ENCODE measurements at regions not wholly inside any gene's neighbourhood (a gene's known extent, or its start where the extent isn't known, plus 50 kb on each side); places are given as distances from the start of the nearest gene placed in this dataset.
"Not testable (repeated sequence)": the region's sequence is repeated elsewhere in the genome, so short reads cannot be mapped to it uniquely, and the experiment has no call there.

DNA sequence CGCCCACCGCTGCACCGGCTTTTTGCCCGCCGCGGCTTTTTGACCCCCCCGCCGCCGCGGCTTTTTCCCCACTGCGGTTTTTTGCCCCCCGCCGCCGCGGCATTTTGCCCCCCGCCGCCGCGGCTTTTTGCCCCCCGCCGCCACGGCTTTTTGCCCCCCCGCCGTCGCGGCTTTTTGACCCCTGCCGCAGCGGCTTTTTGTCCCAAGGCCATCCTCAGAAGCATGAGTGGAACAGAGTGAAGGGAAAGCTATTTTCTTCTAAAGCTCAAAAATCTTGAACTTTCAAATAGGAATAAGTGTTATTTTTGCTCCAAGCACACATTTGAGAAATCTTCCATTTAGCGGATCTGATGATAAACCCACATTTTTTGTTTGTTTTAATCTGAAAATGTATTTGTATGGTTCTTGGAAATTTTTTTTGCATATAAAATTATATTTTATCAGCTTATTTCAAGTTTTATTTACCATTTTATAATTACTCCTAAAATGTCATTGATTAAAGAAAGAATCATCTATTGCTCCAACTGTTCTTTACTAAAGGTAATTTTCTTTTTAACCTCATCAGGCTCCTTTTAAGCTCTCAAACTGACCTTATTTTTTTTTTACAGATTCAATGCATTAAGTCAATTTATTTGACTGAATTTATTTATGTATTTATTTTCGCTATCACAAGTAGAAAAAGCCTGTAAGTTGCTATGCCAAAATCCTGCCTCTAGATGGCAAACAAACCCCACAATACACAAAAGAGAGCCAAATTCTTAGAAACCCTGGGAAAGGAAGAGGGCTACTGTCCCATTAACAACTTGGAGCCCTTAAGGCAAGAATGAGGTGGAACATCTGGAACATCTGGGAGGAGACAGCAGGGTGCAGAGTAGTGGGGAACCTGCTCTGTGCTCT is 460.3 kb downstream of the ZNF33B start:
- not testable (repeated sequence) for ATAC-seq

DNA sequence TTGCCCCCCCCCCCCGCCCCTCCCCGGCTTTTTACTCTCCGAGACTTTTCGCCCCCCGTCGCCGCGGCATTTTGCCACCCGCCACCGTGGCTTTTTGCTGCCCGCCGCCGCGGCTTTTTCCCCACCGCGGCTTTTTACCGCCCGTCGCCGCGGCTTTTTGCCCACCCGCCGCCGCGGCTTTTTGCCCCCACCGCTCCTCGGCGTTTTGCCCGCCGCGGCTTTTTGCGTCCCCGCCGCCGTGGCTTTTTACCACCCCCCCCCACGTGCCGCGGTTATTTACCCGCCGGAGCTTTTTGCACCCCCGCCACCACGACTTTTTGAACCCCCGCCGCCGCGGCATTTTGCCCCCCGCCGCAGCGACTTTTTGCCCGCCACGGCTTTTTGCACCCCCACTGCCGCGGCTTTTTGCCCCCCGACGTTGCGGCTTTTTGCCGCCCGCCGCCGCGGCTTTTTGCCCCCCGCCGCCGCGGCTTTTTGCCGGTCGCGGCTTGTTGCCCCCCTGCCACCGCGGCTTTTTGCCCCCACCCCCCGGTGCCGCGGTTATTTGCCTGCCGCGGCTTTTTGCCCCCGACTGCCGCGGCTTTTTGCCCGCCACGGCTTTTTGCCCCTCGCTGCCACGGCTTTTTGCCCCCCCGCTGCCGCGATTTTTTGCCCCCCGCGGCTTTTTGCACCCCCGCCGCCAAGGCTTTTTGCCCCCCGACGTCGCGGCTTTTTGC is 461.1 kb downstream of the ZNF33B start:
- ATAC-seq: no peak

DNA sequence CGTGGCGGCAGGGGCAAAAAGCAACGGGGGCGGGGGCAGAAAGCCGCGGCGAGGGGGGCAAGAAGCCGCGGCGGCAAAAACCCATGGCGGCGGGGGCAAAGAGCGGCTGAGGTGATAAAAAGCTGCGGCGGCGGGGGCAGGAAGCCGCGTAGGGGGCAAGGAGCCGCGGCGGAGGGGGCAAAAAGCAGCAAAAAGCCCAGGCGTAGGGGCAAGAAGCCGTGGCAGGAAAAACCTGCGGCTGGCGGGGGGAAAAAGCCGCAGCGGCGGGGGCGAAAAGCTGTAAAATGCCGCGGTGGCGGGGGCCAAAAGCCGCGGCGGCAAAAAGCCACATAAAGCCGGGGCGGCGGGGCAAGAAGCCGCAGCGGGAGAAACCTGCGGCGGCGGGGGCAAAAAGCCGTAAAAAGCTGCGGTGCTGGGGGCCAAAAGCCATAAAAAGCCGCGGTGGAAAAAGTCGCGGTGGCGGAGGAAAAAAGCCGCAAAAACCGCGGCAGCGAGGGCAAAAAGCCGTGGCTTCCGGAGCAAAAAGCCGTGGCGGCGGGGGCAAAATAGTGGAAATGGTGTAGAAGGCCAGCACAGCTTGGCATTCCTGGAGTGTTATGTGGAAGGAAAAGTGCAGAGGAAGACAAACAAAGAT is 487.8 kb downstream of the ZNF33B start:
- ATAC-seq: no peak

GRCh38 chr10:42149722-42150427 is 488.5 kb downstream of the ZNF33B start:
- ATAC-seq: no peak

- ATAC-seq: no peak
These were observed 489.2 kb downstream of the ZNF33B start for GRCh38 chr10:42149027-42149700.

- ATAC-seq: not testable (repeated sequence)
These were observed 492.2 kb downstream of the ZNF33B start for GRCh38 chr10:42146165-42146564.

DNA sequence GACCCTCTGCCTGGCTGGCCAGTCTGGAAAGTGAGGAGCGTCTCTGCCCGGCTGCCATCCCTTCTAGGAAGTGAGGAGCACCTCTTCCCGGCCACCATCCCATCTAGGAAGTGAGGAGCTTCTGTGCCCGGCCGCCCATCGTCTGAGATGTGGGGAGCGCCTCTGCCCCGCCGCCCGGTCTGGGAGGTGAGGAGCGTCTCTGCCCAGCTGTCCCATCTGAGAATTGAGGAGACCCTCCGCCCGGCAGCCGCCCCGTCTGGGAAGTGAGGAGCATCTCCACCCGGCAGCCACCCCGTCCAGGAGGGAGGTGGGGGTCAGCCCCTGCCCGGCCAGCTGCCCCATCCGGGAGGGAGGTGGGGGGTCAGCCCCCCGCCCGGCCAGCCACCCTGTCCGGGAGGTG is 500.3 kb downstream of the ZNF33B start:
- not testable (repeated sequence) for ATAC-seq

DNA sequence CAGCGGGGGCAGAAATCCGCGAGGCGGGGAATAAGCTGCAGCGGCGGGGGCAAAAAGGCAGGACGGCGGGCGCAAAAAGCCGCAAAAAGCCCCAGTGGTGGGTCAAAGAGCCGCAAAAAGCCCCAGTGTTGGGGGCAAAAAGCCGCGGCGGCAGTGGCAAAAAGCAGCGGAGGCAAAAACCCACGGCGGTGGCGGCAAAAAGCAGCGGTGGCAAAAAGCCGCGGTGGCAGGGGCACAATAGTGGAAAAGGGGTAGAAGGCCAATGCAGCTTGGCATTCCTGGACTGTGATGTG is 525.3 kb downstream of the ZNF33B start:
- ATAC-seq: no peak

- ATAC-seq: no peak
These were observed 525.8 kb downstream of the ZNF33B start for GRCh38 chr10:42112331-42113157.

GRCh38 chr10:42111661-42112330 is 526.6 kb downstream of the ZNF33B start:
- no peak for ATAC-seq

- no peak for ATAC-seq
These were observed 527.3 kb downstream of the ZNF33B start for GRCh38 chr10:42111076-42111475.
